ENCODE measurements at regions not wholly inside any gene's neighbourhood (a gene's known extent, or its start where the extent isn't known, plus 50 kb on each side); places are given as distances from the start of the nearest gene placed in this dataset.

DNA sequence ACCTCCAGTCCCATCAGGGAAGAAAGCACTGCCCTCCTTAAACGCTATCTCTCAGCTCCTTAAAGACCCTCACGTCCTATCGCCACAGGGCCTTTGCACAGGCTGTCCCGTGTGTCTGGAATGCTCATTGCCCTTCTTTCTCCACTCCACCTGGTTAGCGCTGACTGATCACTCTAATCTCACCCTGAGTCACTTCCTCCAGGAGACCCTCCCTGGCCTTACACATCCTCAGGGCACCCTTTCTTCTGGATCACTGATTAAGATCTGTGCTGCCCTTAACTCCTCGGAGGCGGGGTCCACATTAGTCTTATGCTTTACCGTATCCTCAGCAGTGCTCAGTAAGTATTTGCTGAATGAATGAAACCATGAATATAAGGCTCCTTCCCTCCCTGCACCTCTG is 94.7 kb downstream of the SYNE3 start:
- TF ChIP-seq, protein P1, sequence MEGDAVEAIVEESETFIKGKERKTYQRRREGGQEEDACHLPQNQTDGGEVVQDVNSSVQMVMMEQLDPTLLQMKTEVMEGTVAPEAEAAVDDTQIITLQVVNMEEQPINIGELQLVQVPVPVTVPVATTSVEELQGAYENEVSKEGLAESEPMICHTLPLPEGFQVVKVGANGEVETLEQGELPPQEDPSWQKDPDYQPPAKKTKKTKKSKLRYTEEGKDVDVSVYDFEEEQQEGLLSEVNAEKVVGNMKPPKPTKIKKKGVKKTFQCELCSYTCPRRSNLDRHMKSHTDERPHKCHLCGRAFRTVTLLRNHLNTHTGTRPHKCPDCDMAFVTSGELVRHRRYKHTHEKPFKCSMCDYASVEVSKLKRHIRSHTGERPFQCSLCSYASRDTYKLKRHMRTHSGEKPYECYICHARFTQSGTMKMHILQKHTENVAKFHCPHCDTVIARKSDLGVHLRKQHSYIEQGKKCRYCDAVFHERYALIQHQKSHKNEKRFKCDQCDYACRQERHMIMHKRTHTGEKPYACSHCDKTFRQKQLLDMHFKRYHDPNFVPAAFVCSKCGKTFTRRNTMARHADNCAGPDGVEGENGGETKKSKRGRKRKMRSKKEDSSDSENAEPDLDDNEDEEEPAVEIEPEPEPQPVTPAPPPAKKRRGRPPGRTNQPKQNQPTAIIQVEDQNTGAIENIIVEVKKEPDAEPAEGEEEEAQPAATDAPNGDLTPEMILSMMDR (IDR thresholded peaks at IDR 0.05; ENCODE audit: low read depth, low read length, poor library complexity, severe bottlenecking), result no peak
- TF ChIP-seq EZH2phosphoT487 (IDR thresholded peaks at IDR 0.05; ENCODE audit: borderline replicate concordance, low read length), result no peak
